TTC549 (cell line): ENCODE measurements at regions not wholly inside any gene's neighbourhood (a gene's known extent, or its start where the extent isn't known, plus 50 kb on each side); places are given as distances from the start of the nearest gene placed in this dataset.
"Not testable (repeated sequence)": the region's sequence is repeated elsewhere in the genome, so short reads cannot be mapped to it uniquely, and the experiment has no call there.

ENCODE experiments used
- FAIRE-seq: peaks from 2 replicates; lab custom pipeline; 2012; peaks lifted over from hg19 to GRCh38; lab: Jason Lieb, UNC

- no peak for FAIRE-seq
Observed at GRCh38 chr4:79850626-79851025, 222.4 kb downstream of the ANTXR2 start.

- FAIRE-seq = no peak
Observed at GRCh38 chr4:79848329-79848728, 224.7 kb downstream of the ANTXR2 start.

DNA sequence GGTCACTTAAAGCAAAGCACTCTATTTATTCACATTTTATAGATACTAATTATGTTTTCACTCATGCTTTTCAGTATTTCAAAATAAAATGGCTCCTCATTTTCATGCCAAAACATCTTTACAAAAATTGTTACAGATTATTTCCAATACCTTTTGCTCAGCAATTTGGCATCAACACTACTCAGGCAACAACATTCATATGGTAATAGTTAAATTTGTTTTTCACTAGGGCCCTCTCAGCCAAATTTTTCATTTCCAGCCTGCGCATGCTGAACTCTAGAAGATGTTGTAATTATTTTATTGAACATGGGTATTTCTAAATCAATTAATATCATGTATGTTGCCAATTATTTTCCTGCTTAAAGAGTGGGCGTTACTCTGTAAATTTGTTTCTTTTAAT lies 225.6 kb downstream of the ANTXR2 start:
- FAIRE-seq = no peak

DNA sequence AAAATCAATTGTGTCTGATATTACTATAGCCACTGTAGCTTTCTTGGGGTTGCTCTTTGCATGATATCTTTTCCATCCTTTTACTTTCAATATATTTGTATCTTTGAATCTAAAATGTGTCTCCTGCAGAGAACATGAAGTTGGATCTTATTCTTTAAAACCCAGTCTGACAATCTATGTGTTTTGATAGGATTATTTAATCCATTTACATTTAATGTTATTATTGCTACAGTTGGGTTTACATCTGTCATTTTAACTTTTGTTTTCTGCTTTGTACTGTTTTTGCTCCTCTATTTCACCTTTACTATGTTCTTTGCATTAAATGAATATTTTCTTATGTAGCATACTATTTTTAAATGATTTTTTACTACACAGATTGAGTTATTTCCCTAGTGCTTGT lies 230.9 kb downstream of the ANTXR2 start:
- FAIRE-seq = no peak

DNA sequence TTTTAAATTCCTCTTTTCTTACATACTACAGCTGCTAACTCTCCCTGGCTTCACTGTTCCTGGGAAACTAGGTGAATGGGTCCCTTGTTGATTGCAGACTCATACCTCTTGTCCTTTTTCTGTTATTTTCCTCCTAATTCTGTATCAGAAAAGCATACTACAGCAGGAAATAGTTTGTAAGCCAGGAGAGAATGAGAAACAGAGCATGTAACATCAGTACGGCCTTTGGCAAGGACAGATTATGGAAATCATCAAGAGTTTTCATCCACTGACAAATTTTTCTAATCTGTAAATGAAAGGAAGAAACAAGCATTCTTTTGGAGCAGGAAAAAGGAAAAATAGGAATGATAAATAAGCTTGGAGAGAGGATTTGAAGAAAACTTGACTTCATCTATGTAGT lies 239.2 kb downstream of the ANTXR2 start:
- no peak for FAIRE-seq

- no peak for FAIRE-seq
Observed at GRCh38 chr4:79831701-79832514, 241.1 kb downstream of the ANTXR2 start.

- FAIRE-seq = no peak
Observed at GRCh38 chr4:79831119-79831528, 241.9 kb downstream of the ANTXR2 start.

GRCh38 chr4:79827283-79827682 lies 245.7 kb downstream of the ANTXR2 start:
- no peak for FAIRE-seq

GRCh38 chr4:79823148-79823763 lies 249.8 kb downstream of the ANTXR2 start:
- no peak for FAIRE-seq

DNA sequence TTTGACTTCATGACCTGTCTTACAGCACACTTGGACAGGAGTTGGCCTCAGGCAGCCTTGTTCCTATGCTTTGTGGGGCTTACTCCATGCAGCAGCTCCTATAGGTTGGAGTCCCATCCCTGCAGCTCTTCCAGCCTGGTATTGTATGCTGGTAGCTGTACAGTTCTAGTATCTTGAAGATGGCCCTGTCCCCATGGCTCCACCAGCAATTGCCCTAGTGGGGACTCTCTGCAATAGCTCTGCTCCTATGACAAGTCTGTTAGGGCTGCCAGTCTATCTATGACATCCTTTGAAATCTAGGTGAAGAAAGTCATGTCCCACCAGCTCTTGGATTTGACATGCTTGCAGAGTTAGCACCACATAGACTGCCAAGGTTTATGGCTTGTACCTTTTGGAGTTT lies 252.6 kb downstream of the ANTXR2 start:
- no peak for FAIRE-seq

- not testable (repeated sequence) for FAIRE-seq
Observed at GRCh38 chr4:79807933-79808332, 265.1 kb downstream of the ANTXR2 start.

- FAIRE-seq = no peak
Observed at GRCh38 chr4:79798047-79798446, 275.0 kb downstream of the ANTXR2 start.

- FAIRE-seq = no peak
Observed at GRCh38 chr4:79796948-79797347, 276.1 kb downstream of the ANTXR2 start.

DNA sequence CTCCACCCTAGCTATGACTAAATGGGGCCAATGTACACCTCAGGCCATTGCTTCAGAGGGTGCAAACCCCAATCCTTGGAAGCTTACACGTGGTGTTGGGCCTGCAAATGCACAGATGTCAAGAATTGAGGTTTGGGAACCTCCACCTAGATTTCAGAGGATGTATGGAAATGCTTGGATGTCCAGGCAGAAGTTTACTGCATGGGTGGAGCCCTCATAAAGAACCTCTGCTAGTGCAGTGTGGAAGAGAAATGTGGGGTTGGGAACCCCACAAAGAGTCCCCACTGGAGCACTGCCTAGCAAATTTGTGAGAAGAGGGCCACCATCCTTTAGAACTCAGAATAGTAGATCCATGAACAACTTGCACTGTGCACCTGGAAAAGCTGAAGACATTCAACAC lies 284.1 kb downstream of the ANTXR2 start:
- no peak for FAIRE-seq

DNA sequence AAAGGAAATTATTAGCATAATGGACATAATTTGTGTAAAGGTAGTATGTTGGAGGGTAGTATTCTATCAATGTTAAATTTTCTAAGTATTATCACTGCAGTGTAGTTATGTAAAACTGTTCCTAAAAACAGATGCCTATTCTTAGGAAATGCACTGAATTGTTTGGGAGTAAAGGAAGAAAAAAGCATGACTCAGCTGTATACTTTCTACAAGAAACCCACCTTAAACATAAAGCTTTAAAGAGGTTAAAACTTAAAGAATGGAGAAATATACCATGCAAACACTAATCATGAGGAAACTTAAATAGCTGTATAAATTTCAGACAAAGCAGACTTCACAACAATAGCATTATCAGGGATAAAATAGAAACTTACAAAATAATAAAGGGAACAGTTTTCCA lies 292.9 kb downstream of the ANTXR2 start:
- no peak for FAIRE-seq

DNA sequence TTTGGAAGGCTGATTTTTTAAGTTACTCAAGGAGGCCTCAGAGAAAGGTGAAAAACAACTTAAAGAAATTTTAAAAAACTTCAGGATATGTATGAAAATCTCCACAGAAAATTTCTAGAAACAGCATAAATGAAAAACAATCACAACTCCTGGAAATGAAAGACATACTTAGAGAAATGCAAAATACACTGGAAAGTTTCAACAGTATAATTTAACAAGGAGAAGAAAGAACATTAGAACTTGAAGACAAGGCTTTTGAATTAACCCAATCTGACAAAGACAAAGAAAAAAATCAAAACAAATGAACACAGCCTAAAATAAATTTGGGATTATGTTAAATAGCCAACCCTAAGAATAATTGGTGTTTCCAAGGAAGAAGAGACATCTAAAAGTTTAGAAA lies 300.5 kb downstream of the ANTXR2 start:
- no peak for FAIRE-seq

GRCh38 chr4:79764120-79764519 lies 308.9 kb downstream of the ANTXR2 start:
- no peak for FAIRE-seq

DNA sequence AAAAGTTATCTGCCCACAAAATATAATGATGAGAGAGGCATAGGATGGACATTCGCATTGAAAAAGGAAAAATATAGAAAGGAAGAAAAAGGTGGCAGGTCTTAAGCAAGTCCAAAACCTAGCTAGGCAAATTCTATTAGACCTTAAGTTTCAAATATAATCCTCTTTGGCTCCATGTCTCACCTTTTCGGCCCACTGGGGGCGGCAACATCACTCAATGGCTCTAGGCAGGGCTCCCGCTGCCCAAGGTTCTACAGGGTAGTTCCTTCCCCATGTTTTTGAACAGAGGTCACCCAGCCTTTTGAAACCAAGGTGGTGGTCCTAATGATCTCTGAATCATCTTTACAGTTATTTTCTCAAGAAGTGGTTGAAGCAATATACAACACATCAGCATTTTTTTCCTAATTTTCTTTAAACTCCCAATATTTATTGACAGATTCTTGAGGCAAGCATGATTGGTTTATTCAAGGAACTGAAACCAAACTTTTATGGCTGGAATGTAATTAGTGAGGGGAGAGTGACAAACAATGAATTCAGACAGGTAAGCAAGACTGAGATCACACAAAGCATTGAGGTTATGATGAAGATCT lies 309.4 kb downstream of the ANTXR2 start:
- no peak for FAIRE-seq

DNA sequence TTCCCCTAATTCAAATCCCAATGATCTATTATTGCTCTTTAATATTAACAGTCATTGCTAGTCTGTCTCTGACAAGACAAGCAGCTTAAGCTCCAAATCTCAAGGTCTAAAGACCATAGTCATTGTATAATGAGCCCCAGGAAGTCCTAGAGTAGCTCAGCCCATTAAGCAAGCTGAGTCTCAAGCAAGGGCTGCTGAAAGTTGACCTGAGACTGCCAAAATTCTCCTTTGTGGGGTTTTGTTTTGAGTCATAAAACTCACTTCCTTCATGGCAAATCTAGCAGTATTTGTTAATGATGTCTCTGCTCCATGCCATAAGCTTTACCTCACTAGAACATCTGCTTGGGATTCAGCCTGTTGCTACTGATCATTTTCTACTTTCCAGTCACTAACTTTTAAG lies 313.2 kb downstream of the ANTXR2 start:
- FAIRE-seq = no peak

DNA sequence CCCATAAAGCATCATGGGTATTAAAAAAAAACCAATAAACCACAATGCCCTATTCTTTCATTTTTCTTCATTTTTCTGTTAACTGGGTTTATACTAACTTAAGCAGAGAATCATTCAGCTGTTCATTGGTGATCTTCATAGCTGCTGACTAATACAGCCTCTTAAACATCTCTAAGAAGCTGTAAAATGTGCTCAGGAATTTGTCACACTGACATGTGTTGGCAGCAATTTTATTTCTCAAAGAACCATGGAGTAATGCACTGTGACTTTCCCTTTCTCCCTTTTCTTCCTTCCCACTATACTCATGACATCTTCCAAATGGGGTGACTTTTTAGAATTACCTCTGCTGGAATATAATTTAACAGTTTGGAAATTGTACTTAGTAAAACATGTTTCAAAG lies 315.4 kb downstream of the ANTXR2 start:
- FAIRE-seq = no peak

DNA sequence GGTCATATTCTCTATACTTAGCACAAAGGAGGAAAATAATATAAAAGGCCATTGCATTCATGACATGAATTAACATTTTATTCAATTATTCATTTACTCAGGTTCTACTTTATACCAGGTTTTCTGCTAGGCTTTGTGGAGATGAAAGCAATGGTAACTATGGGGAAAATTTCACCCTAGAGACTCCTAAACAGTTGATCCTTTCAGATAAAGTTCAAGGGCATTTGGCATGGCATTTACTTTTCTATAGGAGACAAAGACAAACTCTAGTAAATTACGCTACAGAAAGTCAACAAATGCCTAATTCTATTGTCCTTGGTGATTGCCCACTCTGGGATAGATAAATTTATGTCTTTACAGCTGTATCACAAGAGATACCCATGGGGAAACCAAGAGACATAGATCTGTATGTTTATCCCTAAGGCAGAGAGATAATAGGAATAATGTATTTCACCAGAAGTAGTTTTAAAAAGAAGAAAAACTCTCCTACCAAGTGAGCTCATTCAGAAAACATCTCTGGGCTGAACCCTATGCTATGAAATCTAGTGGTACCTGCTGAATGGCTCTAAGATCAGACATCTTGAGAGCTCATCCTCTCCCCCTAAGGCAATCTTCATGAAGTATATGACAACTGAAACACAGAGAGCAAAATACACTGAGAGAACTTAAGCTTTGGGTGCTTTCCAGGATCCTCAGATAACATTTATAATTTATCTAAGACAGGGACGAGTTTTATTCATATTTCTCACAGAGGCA lies 316.7 kb downstream of the ANTXR2 start:
- FAIRE-seq = no peak

GRCh38 chr4:79748835-79749234 lies 324.2 kb downstream of the ANTXR2 start:
- FAIRE-seq = no peak

DNA sequence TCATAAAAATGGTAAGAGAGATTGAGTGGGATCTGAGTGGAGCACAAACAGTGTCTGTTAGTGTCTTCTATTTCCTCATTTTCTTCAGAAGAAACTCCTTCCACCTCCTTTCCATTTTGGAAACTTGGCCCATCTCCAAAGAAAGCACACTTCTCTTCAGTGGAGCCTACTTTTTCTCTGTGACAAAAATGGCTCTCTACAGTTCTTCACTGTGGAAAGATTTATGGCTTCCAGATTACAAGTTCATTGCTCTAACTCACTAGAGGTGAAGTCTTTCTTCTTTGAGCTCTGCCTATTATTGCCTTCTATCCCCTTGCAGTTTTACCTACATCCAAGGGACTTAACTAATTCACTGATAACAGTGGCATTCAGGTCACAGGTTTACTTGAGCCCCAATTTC lies 325.8 kb downstream of the ANTXR2 start:
- no peak for FAIRE-seq
